Neural progenitor cell (in vitro differentiated cells): ENCODE measurements at regions not wholly inside any gene's neighbourhood (a gene's known extent, or its start where the extent isn't known, plus 50 kb on each side); places are given as distances from the start of the nearest gene placed in this dataset.

Experiments
- DNase-seq: peaks from one replicate; pipeline ENCODE4 v3.0.0-alpha.2; 2016; ENCODE audit warnings: low spot score
- H2AFZ ChIP-seq: fragments of 200-600 bp; sonication (generic); replicated peaks from 2 replicates; pipeline ENCODE4 v1.6.1; 2016; ENCODE audit warnings: antibody characterized with exemption
- H3F3A ChIP-seq: fragments of 200-600 bp; sonication (generic); 2 replicates; pipeline ENCODE4 v1.6.1; 2016; ENCODE audit warnings: antibody characterized with exemption, low read depth
- H3K27ac ChIP-seq: fragments of 200-600 bp; sonication (generic); 2 replicates; pipeline ENCODE4 v1.5.1; 2016; ENCODE audit warnings: mild to moderate bottlenecking
- H3K27me3 ChIP-seq: fragments of 200-600 bp; sonication (generic); 2 replicates; pipeline ENCODE4 v1.6.1; 2016; ENCODE audit warnings: mild to moderate bottlenecking, moderate library complexity
- H3K36me3 ChIP-seq: fragments of 200-600 bp; sonication (generic); 2 replicates; pipeline ENCODE4 v1.5.1; 2016
- H3K4me1 ChIP-seq: fragments of 200-600 bp; sonication (generic); 2 replicates; pipeline ENCODE4 v1.6.1; 2016; ENCODE audit warnings: mixed run types
- H3K4me2 ChIP-seq: fragments of 200-600 bp; sonication (generic); 2 replicates; pipeline ENCODE4 v1.6.1; 2016
- H3K4me3 ChIP-seq: fragments of 200-600 bp; sonication (generic); 2 replicates; pipeline ENCODE4 v1.5.1; 2016
- H3K79me2 ChIP-seq: fragments of 200-600 bp; sonication (generic); 2 replicates; pipeline ENCODE4 v1.6.1; 2016; ENCODE audit warnings: low read depth
- H3K9ac ChIP-seq: fragments of 200-600 bp; sonication (generic); 2 replicates; pipeline ENCODE4 v1.6.1; 2016
- H3K9me3 ChIP-seq: fragments of 200-600 bp; sonication (generic); 2 replicates; pipeline ENCODE4 v1.5.1; 2016; ENCODE audit warnings: low read depth
- H4K20me1 ChIP-seq: fragments of 200-600 bp; sonication (generic); 2 replicates; pipeline ENCODE4 v1.6.1; 2016; ENCODE audit warnings: low read depth
- H3K27ac Mint-ChIP-seq: 3 replicates; pipeline ENCODE4 v1.8.0; 2021; ENCODE audit warnings: mixed read lengths
- H3K27me3 Mint-ChIP-seq: 2 replicates; pipeline ENCODE4 v1.8.0; 2022; ENCODE audit warnings: low read depth, mild to moderate bottlenecking, inconsistent platforms, moderate library complexity, mixed read lengths; ENCODE audit not compliant: insufficient read depth
- H3K36me3 Mint-ChIP-seq: 3 replicates; pipeline ENCODE4 v1.8.0; 2021; ENCODE audit warnings: mixed read lengths
- H3K4me1 Mint-ChIP-seq: 3 replicates; pipeline ENCODE4 v1.8.0; 2021; ENCODE audit warnings: mixed read lengths
- H3K4me3 Mint-ChIP-seq: 3 replicates; pipeline ENCODE4 v1.8.0; 2021; ENCODE audit warnings: mild to moderate bottlenecking, moderate library complexity, mixed read lengths
- H3K9me3 Mint-ChIP-seq: 3 replicates; pipeline ENCODE4 v1.8.0; 2020; ENCODE audit warnings: mixed read lengths
- CTCF ChIP-seq: fragments of 200-600 bp; sonication (generic); IDR thresholded peaks from 2 replicates; pipeline ENCODE4 v1.5.1; 2017; ENCODE audit warnings: antibody characterized with exemption, mild to moderate bottlenecking
- EZH2 ChIP-seq: fragments of 200-600 bp; sonication (generic); IDR thresholded peaks from 2 replicates; pipeline ENCODE4 v1.6.1; 2017; ENCODE audit warnings: antibody characterized with exemption, mild to moderate bottlenecking, moderate library complexity
- EZH2phosphoT487 ChIP-seq: fragments of 200-600 bp; sonication (generic); IDR thresholded peaks from 2 replicates; pipeline ENCODE4 v1.6.1; 2017; ENCODE audit warnings: antibody characterized with exemption

GRCh38 chr20:39581034-39581433 lies 618.9 kb downstream of the DHX35 start:
- H3K79me2 ChIP-seq = no peaks in the 10 kb centered on the region
- no peaks in the 10 kb centered on the region for H3K27me3 Mint-ChIP-seq
- no peaks in the 10 kb centered on the region for H3K36me3 ChIP-seq
- H3K9me3 Mint-ChIP-seq = peaks cover 5% of the 10 kb centered on the region
- no peak overlapping the region for H2AFZ ChIP-seq
- no peaks in the 10 kb centered on the region for H3F3A ChIP-seq
- no peak overlapping the region for H3K4me3 ChIP-seq
- no peak overlapping the region for H3K4me3 Mint-ChIP-seq
- no peak overlapping the region for H3K27ac Mint-ChIP-seq
- H3K4me2 ChIP-seq = no peak overlapping the region
- no peaks in the 10 kb centered on the region for H3K4me1 ChIP-seq
- no peaks in the 10 kb centered on the region for H3K36me3 Mint-ChIP-seq
- H3K27ac ChIP-seq = no peak overlapping the region
- no peaks in the 10 kb centered on the region for H3K27me3 ChIP-seq
- no peak for DNase-seq
- H4K20me1 ChIP-seq = no peaks in the 10 kb centered on the region
- TF ChIP-seq CTCF (no peak), EZH2phosphoT487 (no peak), EZH2 (no peak)
- no peaks in the 10 kb centered on the region for H3K9me3 ChIP-seq
- H3K9ac ChIP-seq = no peak overlapping the region
- H3K4me1 Mint-ChIP-seq = no peaks in the 10 kb centered on the region

GRCh38 chr20:39576771-39577170 lies 614.6 kb downstream of the DHX35 start:
- H3K27ac ChIP-seq = no peak overlapping the region
- no peak for DNase-seq
- no peak overlapping the region for H3K27ac Mint-ChIP-seq
- peaks cover 4% of the 10 kb centered on the region for H3K9me3 Mint-ChIP-seq
- no peaks in the 10 kb centered on the region for H3K4me1 ChIP-seq
- H4K20me1 ChIP-seq = no peaks in the 10 kb centered on the region
- no peak overlapping the region for H3K4me3 Mint-ChIP-seq
- no peaks in the 10 kb centered on the region for H3K36me3 Mint-ChIP-seq
- TF ChIP-seq CTCF (no peak), EZH2phosphoT487 (no peak), EZH2 (no peak)
- H3K4me1 Mint-ChIP-seq = peaks cover 2% of the 10 kb centered on the region
- no peak overlapping the region for H3K4me3 ChIP-seq
- H3K27me3 Mint-ChIP-seq = no peaks in the 10 kb centered on the region
- H3F3A ChIP-seq = no peaks in the 10 kb centered on the region
- no peaks in the 10 kb centered on the region for H3K36me3 ChIP-seq
- no peaks in the 10 kb centered on the region for H3K27me3 ChIP-seq
- H3K9me3 ChIP-seq = no peaks in the 10 kb centered on the region
- no peaks in the 10 kb centered on the region for H3K79me2 ChIP-seq
- H3K9ac ChIP-seq = no peak overlapping the region
- no peak overlapping the region for H2AFZ ChIP-seq
- H3K4me2 ChIP-seq = no peak overlapping the region

GRCh38 chr20:39574061-39574460 lies 611.9 kb downstream of the DHX35 start:
- Histone ChIP-seq H2AFZ (no peak overlapping the region), H3K27ac (no peak overlapping the region), H3K9ac (no peak overlapping the region), H3K36me3 (no peaks in the 10 kb centered on the region), H3K27me3 (no peaks in the 10 kb centered on the region), H3F3A (no peaks in the 10 kb centered on the region), H4K20me1 (no peaks in the 10 kb centered on the region), H3K4me2 (no peak overlapping the region), H3K9me3 (no peaks in the 10 kb centered on the region), H3K79me2 (no peaks in the 10 kb centered on the region), H3K4me3 (no peak overlapping the region), H3K4me1 (no peaks in the 10 kb centered on the region)
- Mint-ChIP-seq H3K4me3 (no peak overlapping the region), H3K27ac (no peak overlapping the region), H3K36me3 (no peaks in the 10 kb centered on the region), H3K9me3 (peaks cover 4% of the 10 kb centered on the region), H3K4me1 (peaks cover 7% of the 10 kb centered on the region), H3K27me3 (no peaks in the 10 kb centered on the region)
- DNase-seq = no peak
- TF ChIP-seq EZH2phosphoT487 = no peak
- TF ChIP-seq EZH2 = no peak
- TF ChIP-seq CTCF = no peak

- Histone ChIP-seq H3K79me2 (no peaks in the 10 kb centered on the region), H3K4me2 (no peak overlapping the region), H3K9ac (no peak overlapping the region), H3K36me3 (no peaks in the 10 kb centered on the region), H3K27me3 (no peaks in the 10 kb centered on the region), H3K27ac (no peak overlapping the region), H3K4me3 (no peak overlapping the region), H3K9me3 (no peaks in the 10 kb centered on the region), H3K4me1 (no peaks in the 10 kb centered on the region), H4K20me1 (no peaks in the 10 kb centered on the region), H2AFZ (no peak overlapping the region), H3F3A (no peaks in the 10 kb centered on the region)
- H3K27ac Mint-ChIP-seq = no peak overlapping the region
- H3K27me3 Mint-ChIP-seq = no peaks in the 10 kb centered on the region
- peaks cover 7% of the 10 kb centered on the region for H3K4me1 Mint-ChIP-seq
- H3K9me3 Mint-ChIP-seq = peaks cover 4% of the 10 kb centered on the region
- DNase-seq = no peak
- TF ChIP-seq EZH2phosphoT487 (no peak), CTCF (no peak), EZH2 (no peak)
- H3K36me3 Mint-ChIP-seq = no peaks in the 10 kb centered on the region
- no peak overlapping the region for H3K4me3 Mint-ChIP-seq
Observed at GRCh38 chr20:39571171-39571570, 609.0 kb downstream of the DHX35 start.
